ENCODE measurements at regions not wholly inside any gene's neighbourhood (a gene's known extent, or its start where the extent isn't known, plus 50 kb on each side); places are given as distances from the start of the nearest gene placed in this dataset.

DNA sequence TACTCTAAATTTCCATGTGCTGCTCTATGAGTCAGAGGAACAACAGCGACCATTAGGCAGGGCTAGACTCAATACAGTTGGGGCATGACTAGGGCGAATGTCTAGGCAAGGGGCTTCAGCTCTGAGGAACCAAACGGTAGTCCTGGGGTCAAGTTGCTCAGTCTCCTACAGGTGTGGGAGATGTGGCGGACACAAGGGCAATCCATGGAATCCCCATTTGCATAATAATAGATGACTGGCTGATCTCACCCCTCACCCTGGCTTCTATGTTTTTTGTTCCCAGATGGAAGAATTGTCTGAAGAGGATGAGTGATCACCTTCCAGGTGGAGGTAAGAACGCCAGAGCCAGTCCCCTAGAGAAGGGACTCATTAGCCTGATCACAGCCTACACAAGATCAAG, 1048.2 kb upstream of the MIR17HG start:
- TF ChIP-seq ZNF274 (IDR thresholded peaks at IDR 0.05; ENCODE audit: borderline replicate concordance, low read depth, low read length) (no peak), TRIM24 (IDR thresholded peaks at IDR 0.05) (no peak), TBP (optimal IDR thresholded peaks at IDR 0.05; ENCODE audit: low read depth, low read length) (no peak), TBL1XR1 (IDR thresholded peaks at IDR 0.05; ENCODE audit: low read length in 2 of 2) (no peak), STAT5A (IDR thresholded peaks at IDR 0.05; ENCODE audit: borderline replicate concordance, low read length) (no peak), BACH1 (tag; IDR thresholded peaks at IDR 0.05) (no peak), BHLHE40 (IDR thresholded peaks at IDR 0.05; ENCODE audit: low read length) (no peak), KLF13 (tag; IDR thresholded peaks at IDR 0.05; ENCODE audit: borderline replicate concordance, low read depth) (no peak), GABPB1 (CRISPR knock-in tag; IDR thresholded peaks at IDR 0.05) (no peak), COPS2 (conservative IDR thresholded peaks at IDR 0.05) (no peak)
- TF ChIP-seq, protein P1, sequence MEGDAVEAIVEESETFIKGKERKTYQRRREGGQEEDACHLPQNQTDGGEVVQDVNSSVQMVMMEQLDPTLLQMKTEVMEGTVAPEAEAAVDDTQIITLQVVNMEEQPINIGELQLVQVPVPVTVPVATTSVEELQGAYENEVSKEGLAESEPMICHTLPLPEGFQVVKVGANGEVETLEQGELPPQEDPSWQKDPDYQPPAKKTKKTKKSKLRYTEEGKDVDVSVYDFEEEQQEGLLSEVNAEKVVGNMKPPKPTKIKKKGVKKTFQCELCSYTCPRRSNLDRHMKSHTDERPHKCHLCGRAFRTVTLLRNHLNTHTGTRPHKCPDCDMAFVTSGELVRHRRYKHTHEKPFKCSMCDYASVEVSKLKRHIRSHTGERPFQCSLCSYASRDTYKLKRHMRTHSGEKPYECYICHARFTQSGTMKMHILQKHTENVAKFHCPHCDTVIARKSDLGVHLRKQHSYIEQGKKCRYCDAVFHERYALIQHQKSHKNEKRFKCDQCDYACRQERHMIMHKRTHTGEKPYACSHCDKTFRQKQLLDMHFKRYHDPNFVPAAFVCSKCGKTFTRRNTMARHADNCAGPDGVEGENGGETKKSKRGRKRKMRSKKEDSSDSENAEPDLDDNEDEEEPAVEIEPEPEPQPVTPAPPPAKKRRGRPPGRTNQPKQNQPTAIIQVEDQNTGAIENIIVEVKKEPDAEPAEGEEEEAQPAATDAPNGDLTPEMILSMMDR (IDR thresholded peaks at IDR 0.05 in 2 of 3, conservative IDR thresholded peaks at IDR 0.05 in 1 of 3; ENCODE audit: insufficient read depth in 2 of 3, low read depth in 1 of 3, low read length in 3 of 3) = no peak
- TF ChIP-seq, protein P2, sequence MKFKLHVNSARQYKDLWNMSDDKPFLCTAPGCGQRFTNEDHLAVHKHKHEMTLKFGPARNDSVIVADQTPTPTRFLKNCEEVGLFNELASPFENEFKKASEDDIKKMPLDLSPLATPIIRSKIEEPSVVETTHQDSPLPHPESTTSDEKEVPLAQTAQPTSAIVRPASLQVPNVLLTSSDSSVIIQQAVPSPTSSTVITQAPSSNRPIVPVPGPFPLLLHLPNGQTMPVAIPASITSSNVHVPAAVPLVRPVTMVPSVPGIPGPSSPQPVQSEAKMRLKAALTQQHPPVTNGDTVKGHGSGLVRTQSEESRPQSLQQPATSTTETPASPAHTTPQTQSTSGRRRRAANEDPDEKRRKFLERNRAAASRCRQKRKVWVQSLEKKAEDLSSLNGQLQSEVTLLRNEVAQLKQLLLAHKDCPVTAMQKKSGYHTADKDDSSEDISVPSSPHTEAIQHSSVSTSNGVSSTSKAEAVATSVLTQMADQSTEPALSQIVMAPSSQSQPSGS (CRISPR knock-in tag; IDR thresholded peaks at IDR 0.05) = no peak
- TF ChIP-seq, protein P3, sequence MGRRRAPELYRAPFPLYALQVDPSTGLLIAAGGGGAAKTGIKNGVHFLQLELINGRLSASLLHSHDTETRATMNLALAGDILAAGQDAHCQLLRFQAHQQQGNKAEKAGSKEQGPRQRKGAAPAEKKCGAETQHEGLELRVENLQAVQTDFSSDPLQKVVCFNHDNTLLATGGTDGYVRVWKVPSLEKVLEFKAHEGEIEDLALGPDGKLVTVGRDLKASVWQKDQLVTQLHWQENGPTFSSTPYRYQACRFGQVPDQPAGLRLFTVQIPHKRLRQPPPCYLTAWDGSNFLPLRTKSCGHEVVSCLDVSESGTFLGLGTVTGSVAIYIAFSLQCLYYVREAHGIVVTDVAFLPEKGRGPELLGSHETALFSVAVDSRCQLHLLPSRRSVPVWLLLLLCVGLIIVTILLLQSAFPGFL (CRISPR knock-in tag; IDR thresholded peaks at IDR 0.05) = no peak

Measured in K562 (cell line).